ENCODE measurements at regions not wholly inside any gene's neighbourhood (a gene's known extent, or its start where the extent isn't known, plus 50 kb on each side); places are given as distances from the start of the nearest gene placed in this dataset.

DNA sequence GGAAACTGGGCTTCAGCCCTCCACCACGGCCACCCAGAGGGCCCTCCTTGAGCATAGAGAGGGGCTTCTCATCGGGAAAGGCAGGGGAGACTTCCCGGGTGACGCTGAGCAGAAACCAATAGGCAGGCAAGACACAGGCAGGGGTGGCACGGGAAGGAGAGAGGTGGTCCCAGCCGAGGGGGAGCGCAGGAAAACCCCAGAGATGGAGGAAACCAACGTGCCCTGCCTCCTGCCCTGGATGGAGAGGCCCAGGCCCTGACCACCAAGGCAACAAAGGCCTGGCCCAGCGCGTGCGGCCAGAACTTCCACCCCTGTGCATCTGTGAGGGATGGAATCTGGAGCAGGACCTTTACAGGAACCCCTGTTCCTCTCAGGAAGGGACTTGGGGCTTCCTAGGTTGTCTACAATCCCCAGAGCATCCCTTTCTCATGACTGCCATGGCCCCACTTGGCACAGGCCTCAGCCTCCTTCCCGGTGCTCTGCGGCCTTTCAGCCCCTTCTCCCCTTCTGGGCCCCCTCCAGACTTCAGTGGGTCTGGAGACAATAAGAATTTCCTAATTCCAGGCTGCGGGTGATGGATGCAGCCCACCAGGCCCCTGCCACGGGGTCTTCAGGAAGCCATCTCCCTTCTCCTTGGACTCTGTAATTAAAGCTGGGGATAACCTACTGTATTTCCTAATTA lies 137.0 kb upstream of the RET start:
- no peaks in the 10 kb centered on the region for H3K36me3 ChIP-seq (ENCODE audit: control insufficient read depth, insufficient read depth, low read length)
- H3K9me3 ChIP-seq (ENCODE audit: control insufficient read depth, insufficient read depth, low read length), result no peaks in the 10 kb centered on the region
- H3K27me3 ChIP-seq (ENCODE audit: control insufficient read depth, insufficient read depth, low read length), result no peaks in the 10 kb centered on the region
- no peak overlapping the region for H3K27ac ChIP-seq (ENCODE audit: low read length)
- no peak overlapping the region for H3K4me3 ChIP-seq (ENCODE audit: low read length)
- WGBS (ENCODE audit: insufficient coverage, insufficient read length), result no CpG with 5 or more reads among the region's 15 CpGs
- no peaks in the 10 kb centered on the region for H3K4me1 ChIP-seq (ENCODE audit: control insufficient read depth, insufficient read depth, low read length)
- no peak for DNase-seq (ENCODE audit: low read depth, low spot score)

DNA sequence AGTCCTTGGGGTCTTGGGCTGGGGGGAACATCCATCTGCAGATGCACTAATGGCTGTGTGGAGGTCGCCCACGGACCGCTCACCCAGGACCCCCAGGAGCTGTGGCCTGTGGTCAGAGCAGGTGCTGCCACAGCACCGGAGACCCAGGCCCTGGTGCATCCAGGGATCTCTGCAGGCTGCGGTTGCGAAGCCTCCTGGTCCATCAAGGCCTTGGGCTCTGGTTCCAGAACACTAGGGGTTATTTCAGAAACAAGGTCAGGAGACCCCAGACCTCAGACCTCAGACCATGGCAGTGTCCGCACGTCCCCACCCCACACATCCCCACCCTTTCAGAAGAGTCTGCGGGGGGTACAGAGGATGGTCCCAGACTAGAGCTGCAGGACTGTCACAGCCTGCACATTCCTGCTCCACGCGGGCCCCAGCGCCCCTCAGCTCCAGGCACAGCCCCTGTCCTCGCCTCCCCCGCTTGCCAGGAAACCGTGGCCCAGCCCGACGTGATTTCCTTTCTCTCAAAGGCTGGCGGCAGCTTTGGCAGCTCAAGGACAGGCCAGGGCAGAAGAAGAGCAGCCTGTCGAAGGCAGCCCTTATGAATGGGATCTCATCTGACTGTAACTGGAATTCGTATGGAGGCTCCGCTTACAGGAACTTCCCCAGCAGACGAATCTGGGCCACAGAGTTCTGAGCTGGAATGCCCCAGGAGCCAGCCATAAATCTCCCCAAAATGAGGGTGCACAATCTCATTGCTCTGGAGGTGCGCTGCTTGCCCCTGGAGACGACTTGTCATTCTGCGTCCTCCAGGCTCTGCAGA lies 136.2 kb upstream of the RET start:
- Histone ChIP-seq H3K27me3 (ENCODE audit: control insufficient read depth, insufficient read depth, low read length) (no peaks in the 10 kb centered on the region), H3K36me3 (ENCODE audit: control insufficient read depth, insufficient read depth, low read length) (no peaks in the 10 kb centered on the region)
- no CpG with 5 or more reads among the region's 25 CpGs for WGBS (ENCODE audit: insufficient coverage, insufficient read length)

DNA sequence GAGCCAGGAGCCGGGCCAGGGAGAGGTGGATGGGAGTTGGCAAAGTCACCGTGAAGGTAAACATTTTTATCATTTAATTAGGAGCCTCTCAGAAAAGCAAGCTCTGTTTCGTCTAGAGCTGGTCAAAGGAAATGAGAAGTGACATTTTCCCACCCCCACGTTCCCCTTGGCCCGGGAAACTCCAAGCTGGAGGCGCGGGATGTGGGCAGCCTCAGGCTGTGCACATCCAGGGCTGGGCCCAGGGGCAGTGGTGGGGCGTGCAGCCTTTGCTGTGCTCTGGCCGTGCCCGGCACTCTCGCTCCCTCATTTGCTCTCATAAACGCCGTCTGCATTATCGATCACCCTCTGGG lies 135.6 kb upstream of the RET start:
- Histone ChIP-seq H3K9me3 (ENCODE audit: control insufficient read depth, insufficient read depth, low read length) (no peaks in the 10 kb centered on the region), H3K4me3 (ENCODE audit: low read length) (no peak overlapping the region), H3K36me3 (ENCODE audit: control insufficient read depth, insufficient read depth, low read length) (no peaks in the 10 kb centered on the region), H3K4me1 (ENCODE audit: control insufficient read depth, insufficient read depth, low read length) (no peaks in the 10 kb centered on the region), H3K27ac (ENCODE audit: low read length) (no peak overlapping the region), H3K27me3 (ENCODE audit: control insufficient read depth, insufficient read depth, low read length) (no peaks in the 10 kb centered on the region)
- DNase-seq (ENCODE audit: low read depth, low spot score), result no peak
- WGBS (ENCODE audit: insufficient coverage, insufficient read length), result no CpG with 5 or more reads among the region's 14 CpGs

More for the DNA sequence above, 136.2 kb upstream of the RET start:
- Histone ChIP-seq H3K27ac (ENCODE audit: low read length) (no peak overlapping the region), H3K9me3 (ENCODE audit: control insufficient read depth, insufficient read depth, low read length) (no peaks in the 10 kb centered on the region), H3K4me3 (ENCODE audit: low read length) (no peak overlapping the region), H3K4me1 (ENCODE audit: control insufficient read depth, insufficient read depth, low read length) (no peaks in the 10 kb centered on the region)
- DNase-seq (ENCODE audit: low read depth, low spot score), result no peak

DNA sequence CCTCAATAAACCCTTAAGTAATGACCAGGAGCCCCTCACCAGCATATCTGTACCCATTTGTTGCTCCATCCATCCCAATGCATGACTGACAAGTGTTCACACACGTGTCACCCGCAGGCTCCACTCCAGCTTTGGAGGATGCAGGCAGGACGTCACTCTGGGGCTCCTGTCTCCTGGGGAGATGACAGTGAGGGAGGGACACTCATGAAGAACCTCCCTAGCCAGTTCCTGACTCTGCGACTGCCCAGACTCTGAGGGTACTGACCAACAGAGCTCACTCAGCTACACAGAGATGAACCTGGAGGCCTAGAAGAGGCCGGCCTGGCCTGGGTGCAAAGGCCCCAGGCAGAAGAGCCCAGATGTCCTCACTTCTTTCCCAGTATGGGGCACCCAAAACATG lies 135.1 kb upstream of the RET start:
- H3K4me1 ChIP-seq (ENCODE audit: control insufficient read depth, insufficient read depth, low read length), result no peaks in the 10 kb centered on the region
- no CpG with 5 or more reads among the region's 5 CpGs for WGBS (ENCODE audit: insufficient coverage, insufficient read length)

DNA sequence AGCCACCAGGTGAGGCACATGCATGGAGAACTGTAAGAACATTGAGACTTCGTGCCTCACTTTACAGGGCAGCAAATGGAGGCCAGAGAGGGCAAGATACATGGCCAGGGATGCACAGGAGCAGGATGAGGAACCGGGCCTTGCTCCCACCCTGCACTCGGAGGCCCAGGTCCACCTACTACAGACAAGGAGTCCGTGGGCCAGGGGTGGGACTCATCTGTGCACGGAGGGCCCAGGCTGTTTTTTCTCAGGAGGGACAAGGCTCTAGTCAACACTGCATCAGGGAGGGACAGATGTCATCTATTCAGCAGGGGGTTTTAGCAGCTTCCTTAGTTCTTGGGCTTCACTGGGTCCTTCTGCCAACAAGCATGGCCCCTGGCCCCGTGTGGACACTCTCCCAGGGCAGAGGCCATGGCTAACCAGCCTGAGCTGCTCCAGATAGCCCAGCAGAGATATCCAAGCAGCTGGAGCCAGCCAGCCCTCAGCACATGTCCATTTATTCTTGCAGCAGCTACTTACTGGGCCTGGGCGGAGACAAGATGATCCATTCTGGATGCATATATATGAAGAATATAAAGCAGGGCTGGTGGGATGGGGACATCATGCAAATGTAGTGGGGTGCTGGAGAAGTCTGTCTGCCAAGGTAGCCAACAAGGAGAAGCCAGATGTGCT lies 134.5 kb upstream of the RET start:
- Histone ChIP-seq H3K4me1 (ENCODE audit: control insufficient read depth, insufficient read depth, low read length) (no peaks in the 10 kb centered on the region), H3K4me3 (ENCODE audit: low read length) (no peak overlapping the region), H3K27ac (ENCODE audit: low read length) (no peak overlapping the region), H3K36me3 (ENCODE audit: control insufficient read depth, insufficient read depth, low read length) (no peaks in the 10 kb centered on the region), H3K9me3 (ENCODE audit: control insufficient read depth, insufficient read depth, low read length) (no peaks in the 10 kb centered on the region), H3K27me3 (ENCODE audit: control insufficient read depth, insufficient read depth, low read length) (no peaks in the 10 kb centered on the region)
- no CpG with 5 or more reads among the region's 7 CpGs for WGBS (ENCODE audit: insufficient coverage, insufficient read length)
- no peak for DNase-seq (ENCODE audit: low read depth, low spot score)

More for the DNA sequence above, 135.1 kb upstream of the RET start:
- no peak overlapping the region for H3K4me3 ChIP-seq (ENCODE audit: low read length)
- no peak overlapping the region for H3K27ac ChIP-seq (ENCODE audit: low read length)
- no peak for DNase-seq (ENCODE audit: low read depth, low spot score)
- no peaks in the 10 kb centered on the region for H3K27me3 ChIP-seq (ENCODE audit: control insufficient read depth, insufficient read depth, low read length)
- H3K36me3 ChIP-seq (ENCODE audit: control insufficient read depth, insufficient read depth, low read length), result no peaks in the 10 kb centered on the region
- H3K9me3 ChIP-seq (ENCODE audit: control insufficient read depth, insufficient read depth, low read length), result no peaks in the 10 kb centered on the region

DNA sequence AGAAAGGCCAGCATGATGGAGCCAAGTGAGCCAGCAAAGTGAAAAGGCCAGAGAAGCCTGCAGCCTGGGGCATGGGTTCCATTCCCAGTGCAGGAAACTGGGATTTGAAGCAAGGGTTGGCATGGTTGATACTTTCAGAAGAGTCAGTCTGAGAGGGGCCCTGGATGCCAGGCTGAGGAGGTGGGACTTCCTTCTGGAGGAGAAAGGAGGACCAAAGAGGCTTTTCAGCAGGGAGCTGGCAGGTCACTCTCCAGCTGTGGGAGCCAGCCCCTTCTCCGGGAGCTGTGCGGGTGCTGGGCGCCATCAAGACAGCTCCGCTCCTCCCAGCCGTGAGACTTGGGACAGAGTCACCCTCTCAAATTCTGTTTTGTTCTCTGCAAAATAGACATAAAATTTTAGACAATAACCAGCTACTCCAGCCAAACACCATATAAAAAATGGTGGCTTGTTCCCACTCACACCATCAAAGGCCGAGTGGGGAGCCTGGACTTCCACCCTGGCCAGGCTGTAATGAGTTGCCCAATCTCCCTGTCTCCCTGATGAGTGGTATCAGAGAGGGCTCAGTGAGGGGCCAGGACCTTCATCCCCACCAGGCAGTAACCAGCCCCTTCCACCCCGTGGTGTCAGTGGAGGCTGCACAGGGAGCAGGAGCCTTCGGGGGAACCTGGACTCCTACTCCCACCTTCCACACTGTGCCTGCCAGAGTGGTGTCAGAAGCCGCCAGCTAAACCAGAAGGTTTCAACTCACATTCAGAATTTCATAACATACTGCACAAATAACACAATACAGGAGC lies 133.6 kb upstream of the RET start:
- H3K36me3 ChIP-seq (ENCODE audit: control insufficient read depth, insufficient read depth, low read length), result no peaks in the 10 kb centered on the region
- WGBS (ENCODE audit: insufficient coverage, insufficient read length), result no CpG with 5 or more reads among the region's 9 CpGs
- no peaks in the 10 kb centered on the region for H3K27me3 ChIP-seq (ENCODE audit: control insufficient read depth, insufficient read depth, low read length)
- H3K4me3 ChIP-seq (ENCODE audit: low read length), result no peak overlapping the region
- no peaks in the 10 kb centered on the region for H3K9me3 ChIP-seq (ENCODE audit: control insufficient read depth, insufficient read depth, low read length)
- DNase-seq (ENCODE audit: low read depth, low spot score), result no peak
- no peaks in the 10 kb centered on the region for H3K4me1 ChIP-seq (ENCODE audit: control insufficient read depth, insufficient read depth, low read length)
- H3K27ac ChIP-seq (ENCODE audit: low read length), result no peak overlapping the region

DNA sequence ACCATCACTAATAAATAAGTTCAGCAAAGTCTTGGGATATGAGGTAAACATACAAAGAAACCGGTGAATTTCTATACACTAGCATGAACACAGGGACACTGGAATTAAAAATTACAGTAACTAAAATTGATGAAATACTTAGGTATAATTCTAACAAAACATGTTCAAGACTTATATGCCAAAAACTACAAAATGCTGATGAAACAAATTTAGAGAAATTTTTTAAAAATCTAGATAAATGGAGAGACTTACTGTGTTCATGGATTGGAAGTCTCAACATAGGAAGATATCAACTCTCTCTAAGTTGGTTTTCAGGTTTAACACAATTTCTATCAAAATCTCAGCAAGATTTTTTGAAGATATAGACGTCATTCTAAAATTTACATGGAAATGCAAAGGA lies 128.8 kb upstream of the RET start:
- Histone ChIP-seq H3K9me3 (ENCODE audit: control insufficient read depth, insufficient read depth, low read length) (no peaks in the 10 kb centered on the region), H3K27me3 (ENCODE audit: control insufficient read depth, insufficient read depth, low read length) (no peaks in the 10 kb centered on the region), H3K4me3 (ENCODE audit: low read length) (no peak overlapping the region), H3K4me1 (ENCODE audit: control insufficient read depth, insufficient read depth, low read length) (peaks cover 3% of the 10 kb centered on the region), H3K27ac (ENCODE audit: low read length) (no peak overlapping the region), H3K36me3 (ENCODE audit: control insufficient read depth, insufficient read depth, low read length) (no peaks in the 10 kb centered on the region)
- no peak for DNase-seq (ENCODE audit: low read depth, low spot score)
- no CpG with 5 or more reads among the region's 2 CpGs for WGBS (ENCODE audit: insufficient coverage, insufficient read length)

DNA sequence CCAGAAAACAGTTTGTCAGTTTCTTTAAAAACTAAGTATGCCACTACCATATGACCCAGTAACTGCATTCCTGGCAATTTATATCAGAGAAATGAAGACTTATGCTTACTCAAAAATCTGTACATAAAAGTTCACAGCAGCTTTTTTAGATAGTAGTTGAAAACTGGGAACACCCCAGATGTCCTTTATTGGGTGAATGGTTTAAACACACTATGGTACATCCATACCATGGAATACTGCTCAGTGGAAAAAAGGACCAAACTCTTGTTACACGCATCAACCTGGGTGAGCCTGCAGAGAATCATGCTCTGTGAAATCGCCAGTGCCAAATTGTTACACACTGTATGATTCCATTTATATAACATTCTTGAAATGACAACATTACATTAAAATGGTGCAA lies 127.6 kb upstream of the RET start:
- Histone ChIP-seq H3K27me3 (ENCODE audit: control insufficient read depth, insufficient read depth, low read length) (no peaks in the 10 kb centered on the region), H3K4me3 (ENCODE audit: low read length) (no peak overlapping the region), H3K4me1 (ENCODE audit: control insufficient read depth, insufficient read depth, low read length) (peaks cover 3% of the 10 kb centered on the region), H3K27ac (ENCODE audit: low read length) (no peak overlapping the region), H3K9me3 (ENCODE audit: control insufficient read depth, insufficient read depth, low read length) (no peaks in the 10 kb centered on the region), H3K36me3 (ENCODE audit: control insufficient read depth, insufficient read depth, low read length) (no peaks in the 10 kb centered on the region)
- no CpG with 5 or more reads among the region's 2 CpGs for WGBS (ENCODE audit: insufficient coverage, insufficient read length)
- no peak for DNase-seq (ENCODE audit: low read depth, low spot score)

DNA sequence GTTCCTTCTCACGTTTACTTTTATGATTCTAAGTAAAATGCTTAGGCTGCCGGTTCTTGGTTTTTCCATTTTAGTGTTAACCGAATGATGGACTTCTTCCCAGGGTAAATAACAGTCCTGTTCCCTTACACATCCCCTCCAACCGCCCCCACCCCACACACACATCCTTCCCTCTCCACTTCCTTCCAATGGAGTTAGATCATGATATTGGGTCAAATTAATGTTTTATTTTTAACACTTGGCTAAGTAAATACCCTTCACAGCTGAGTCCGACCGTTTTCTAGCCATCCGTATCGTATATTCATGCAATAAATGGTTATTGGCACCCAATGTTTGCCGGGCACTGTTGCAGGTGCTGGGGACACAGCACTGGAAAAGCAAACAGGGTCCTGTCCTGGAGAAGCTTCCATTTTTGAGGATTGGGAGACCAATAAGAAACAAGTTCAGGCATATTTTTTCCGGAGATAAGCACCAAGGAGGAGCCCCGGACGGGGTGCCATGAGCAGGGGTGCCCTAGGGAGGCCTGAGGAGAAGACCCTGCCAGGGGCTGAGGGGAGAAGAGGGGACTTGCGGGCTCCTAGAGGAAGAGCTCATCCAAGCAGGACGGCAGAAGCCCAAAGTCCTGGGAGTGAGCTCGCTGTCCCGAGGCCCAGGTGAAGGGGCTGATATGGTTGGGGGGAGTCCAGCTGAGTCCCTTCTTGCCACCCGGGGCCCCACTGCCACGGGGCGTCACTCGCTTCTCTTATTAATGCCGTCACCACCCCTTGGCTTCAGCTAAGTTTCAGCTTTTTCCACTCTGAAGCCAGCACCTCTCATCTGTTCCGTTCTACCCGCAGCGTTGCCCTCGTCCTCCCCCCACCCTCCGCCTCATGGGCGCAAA lies 126.0 kb upstream of the RET start:
- no peak for DNase-seq (ENCODE audit: low read depth, low spot score)
- Histone ChIP-seq H3K36me3 (ENCODE audit: control insufficient read depth, insufficient read depth, low read length) (no peaks in the 10 kb centered on the region), H3K27ac (ENCODE audit: low read length) (no peak overlapping the region), H3K9me3 (ENCODE audit: control insufficient read depth, insufficient read depth, low read length) (no peaks in the 10 kb centered on the region), H3K4me3 (ENCODE audit: low read length) (peak overlapping the region; percentile 11; the same call in 1 of the 2 replicates), H3K27me3 (ENCODE audit: control insufficient read depth, insufficient read depth, low read length) (no peaks in the 10 kb centered on the region), H3K4me1 (ENCODE audit: control insufficient read depth, insufficient read depth, low read length) (peaks cover 3% of the 10 kb centered on the region)
- WGBS (ENCODE audit: insufficient coverage, insufficient read length), result no CpG with 5 or more reads among the region's 27 CpGs
